HEK293 (cell line): ENCODE measurements at regions not wholly inside any gene's neighbourhood (a gene's known extent, or its start where the extent isn't known, plus 50 kb on each side); places are given as distances from the start of the nearest gene placed in this dataset.
"Not testable (repeated sequence)": the region's sequence is repeated elsewhere in the genome, so short reads cannot be mapped to it uniquely, and the experiment has no call there.

Source experiments
- CTCF ChIA-PET: fragments of 350-600 bp; formaldehyde crosslinking; extraction: SDS; loops from one replicate; lab custom pipeline; 2021; ENCODE audit warnings: antibody characterized with exemption; lab: Yijun Ruan, JAX
- POLR2A ChIA-PET: fragments of 300-600 bp; formaldehyde crosslinking; extraction: SDS; loops from one replicate; lab custom pipeline; 2020; ENCODE audit warnings: antibody characterized with exemption, inconsistent platforms; lab: Yijun Ruan, JAX
- H3K27ac ChIP-seq: fragments of 200-500 bp; sonication (Bioruptor generic); 2 replicates; pipeline ENCODE4 v1.5.1; 2014; ENCODE audit warnings: low read depth, low read length, control low read depth, inconsistent platforms; ENCODE audit errors: extremely low read depth
- H3K36me3 ChIP-seq, 2 experiments: fragments of 200-500 bp in 1 of 2; sonication (Bioruptor generic) in 1 of 2; 1 replicate in 1 of 2; 2 replicates in 1 of 2; pipeline ENCODE4 v1.5.1; 2014 to 2017; ENCODE audit warnings: inconsistent platforms in 2 of 2, low read length in 2 of 2; ENCODE audit not compliant: control insufficient read depth in 2 of 2, insufficient read depth in 1 of 2
- H3K4me1 ChIP-seq: fragments of 200-500 bp; sonication (Bioruptor generic); 2 replicates; pipeline ENCODE4 v1.5.1; 2014; ENCODE audit warnings: mild to moderate bottlenecking, low read length, inconsistent platforms; ENCODE audit not compliant: control insufficient read depth, insufficient read depth
- H3K4me3 ChIP-seq: 2 replicates; pipeline ENCODE4 v1.5.1; 2011; ENCODE audit warnings: low read depth, mild to moderate bottlenecking, control low read depth, low read length, moderate library complexity
- H3K9me3 ChIP-seq: fragments of 200-500 bp; sonication (Bioruptor generic); 2 replicates; pipeline ENCODE4 v1.5.1; 2014; ENCODE audit warnings: low read depth, low read length, inconsistent platforms; ENCODE audit not compliant: control insufficient read depth, insufficient read depth
- KLF7 ChIP-seq: fragments of 450-650 bp; formaldehyde crosslinking; IDR thresholded peaks from 2 replicates; pipeline ENCODE4 v1.5.1; 2016; ENCODE audit warnings: missing biosample characterization, missing genetic modification characterization, borderline replicate concordance
- MYNN ChIP-seq: fragments of 450-650 bp; formaldehyde crosslinking; IDR thresholded peaks from 2 replicates; pipeline ENCODE4 v1.5.1; 2016; ENCODE audit warnings: missing biosample characterization, missing genetic modification characterization, borderline replicate concordance
- OSR2 ChIP-seq: fragments of 450-650 bp; formaldehyde crosslinking; IDR thresholded peaks from 2 replicates; pipeline ENCODE4 v1.5.1; 2016; ENCODE audit warnings: missing biosample characterization, missing genetic modification characterization
- PBX3 ChIP-seq: sonication (generic); formaldehyde crosslinking; IDR thresholded peaks from 2 replicates; pipeline ENCODE4 v1.8.1; 2022; ENCODE audit warnings: mild to moderate bottlenecking, moderate library complexity, missing genetic modification reagents
- SALL2 ChIP-seq: fragments of 450-650 bp; formaldehyde crosslinking; IDR thresholded peaks from 2 replicates; pipeline ENCODE4 v1.5.0; 2017; ENCODE audit warnings: missing biosample characterization, mild to moderate bottlenecking, missing genetic modification characterization, borderline replicate concordance
- TCF7L2 ChIP-seq: IDR thresholded peaks from 2 replicates; pipeline ENCODE4 v1.6.1; 2011; ENCODE audit warnings: low read depth, mild to moderate bottlenecking, inconsistent platforms, low read length, moderate library complexity, borderline replicate concordance
- ZNF121 ChIP-seq: fragments of 450-650 bp; formaldehyde crosslinking; IDR thresholded peaks from 2 replicates; pipeline ENCODE4 v1.5.1; 2016; ENCODE audit warnings: missing biosample characterization, missing genetic modification characterization
- ZNF157 ChIP-seq: fragments of 450-650 bp; formaldehyde crosslinking; IDR thresholded peaks from 2 replicates; pipeline ENCODE4 v1.5.1; 2016; ENCODE audit warnings: missing biosample characterization, missing genetic modification characterization
- ZNF19 ChIP-seq: fragments of 450-650 bp; formaldehyde crosslinking; IDR thresholded peaks from 2 replicates; pipeline ENCODE4; 2016; ENCODE audit warnings: missing biosample characterization, missing genetic modification characterization, low read depth
- ZNF223 ChIP-seq: fragments of 450-650 bp; formaldehyde crosslinking; IDR thresholded peaks from 2 replicates; pipeline ENCODE4 v1.5.1; 2016; ENCODE audit warnings: missing biosample characterization, missing genetic modification characterization
- ZNF239 ChIP-seq: fragments of 450-650 bp; formaldehyde crosslinking; IDR thresholded peaks from 2 replicates; pipeline ENCODE4 v1.5.1; 2016; ENCODE audit warnings: missing biosample characterization, missing genetic modification characterization
- ZNF26 ChIP-seq: fragments of 450-650 bp; formaldehyde crosslinking; IDR thresholded peaks from 2 replicates; pipeline ENCODE4 v1.5.1; 2016; ENCODE audit warnings: missing biosample characterization, missing genetic modification characterization
- ZNF362 ChIP-seq: fragments of 450-650 bp; formaldehyde crosslinking; IDR thresholded peaks from 2 replicates; pipeline ENCODE4 v1.5.1; 2016; ENCODE audit warnings: missing biosample characterization, missing genetic modification characterization
- ZNF561 ChIP-seq: fragments of 450-650 bp; IDR thresholded peaks from 2 replicates; pipeline ENCODE4 v1.5.1; 2018; ENCODE audit warnings: missing biosample characterization, missing genetic modification characterization, borderline replicate concordance
- ZNF600 ChIP-seq: fragments of 450-650 bp; formaldehyde crosslinking; IDR thresholded peaks from 2 replicates; pipeline ENCODE4 v1.5.1; 2016; ENCODE audit warnings: missing biosample characterization, missing genetic modification characterization
- ZNF645 ChIP-seq: fragments of 450-650 bp; formaldehyde crosslinking; IDR thresholded peaks from 2 replicates; pipeline ENCODE4; 2016; ENCODE audit warnings: missing biosample characterization, missing genetic modification characterization
- ZNF654 ChIP-seq: fragments of 450-650 bp; formaldehyde crosslinking; IDR thresholded peaks from 2 replicates; pipeline ENCODE4 v1.5.1; 2016; ENCODE audit warnings: low read depth, missing biosample characterization, missing genetic modification characterization
- ZNF701 ChIP-seq: fragments of 450-650 bp; formaldehyde crosslinking; IDR thresholded peaks from 2 replicates; pipeline ENCODE4 v1.5.1; 2016; ENCODE audit warnings: missing biosample characterization, missing genetic modification characterization
- TF ChIP-seq, protein P1 (sequence below): fragments of 450-650 bp; formaldehyde crosslinking; IDR thresholded peaks from 2 replicates; pipeline ENCODE4 v1.5.1; 2016; ENCODE audit warnings: missing biosample characterization, missing genetic modification characterization
- TF ChIP-seq, protein P2 (sequence below): fragments of 450-650 bp; IDR thresholded peaks from 2 replicates; pipeline ENCODE4 v1.5.1; 2018; ENCODE audit warnings: missing biosample characterization, mild to moderate bottlenecking, missing genetic modification characterization

- no peak for TF ChIP-seq ZNF362 (tag by site-specific recombination)
- TF ChIP-seq ZNF26 (tag by site-specific recombination) = no peak
- TF ChIP-seq, protein P1, sequence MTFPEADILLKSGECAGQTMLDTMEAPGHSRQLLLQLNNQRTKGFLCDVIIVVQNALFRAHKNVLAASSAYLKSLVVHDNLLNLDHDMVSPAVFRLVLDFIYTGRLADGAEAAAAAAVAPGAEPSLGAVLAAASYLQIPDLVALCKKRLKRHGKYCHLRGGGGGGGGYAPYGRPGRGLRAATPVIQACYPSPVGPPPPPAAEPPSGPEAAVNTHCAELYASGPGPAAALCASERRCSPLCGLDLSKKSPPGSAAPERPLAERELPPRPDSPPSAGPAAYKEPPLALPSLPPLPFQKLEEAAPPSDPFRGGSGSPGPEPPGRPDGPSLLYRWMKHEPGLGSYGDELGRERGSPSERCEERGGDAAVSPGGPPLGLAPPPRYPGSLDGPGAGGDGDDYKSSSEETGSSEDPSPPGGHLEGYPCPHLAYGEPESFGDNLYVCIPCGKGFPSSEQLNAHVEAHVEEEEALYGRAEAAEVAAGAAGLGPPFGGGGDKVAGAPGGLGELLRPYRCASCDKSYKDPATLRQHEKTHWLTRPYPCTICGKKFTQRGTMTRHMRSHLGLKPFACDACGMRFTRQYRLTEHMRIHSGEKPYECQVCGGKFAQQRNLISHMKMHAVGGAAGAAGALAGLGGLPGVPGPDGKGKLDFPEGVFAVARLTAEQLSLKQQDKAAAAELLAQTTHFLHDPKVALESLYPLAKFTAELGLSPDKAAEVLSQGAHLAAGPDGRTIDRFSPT = no peak
- TF ChIP-seq ZNF701 = no peak
These were observed 1002.7 kb downstream of the STPG2 start (continued) for GRCh38 chr4:97140545-97140944.

DNA sequence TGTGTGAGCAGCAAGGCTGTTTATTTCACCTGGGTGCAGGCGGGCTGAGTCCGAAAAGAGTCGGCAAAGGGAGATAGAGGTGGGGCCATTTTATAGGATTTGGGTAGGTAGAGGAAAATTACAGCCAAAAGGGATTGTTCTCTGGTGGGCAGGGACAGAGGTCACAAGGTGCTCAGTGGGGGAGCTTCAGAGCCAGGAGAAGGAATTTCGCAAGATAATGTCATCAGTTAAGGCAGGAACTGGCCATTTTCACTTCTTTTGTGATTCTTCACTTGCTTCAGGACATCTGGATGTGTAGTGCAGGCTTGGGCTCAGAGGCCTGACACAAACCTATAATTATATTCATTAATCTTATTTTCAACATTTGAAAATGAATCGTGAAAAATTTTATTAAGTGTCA, 1001.9 kb downstream of the STPG2 start:
- H3K9me3 ChIP-seq, H3K4me1 ChIP-seq, POLR2A ChIA-PET, H3K36me3 ChIP-seq, H3K4me3 ChIP-seq, CTCF ChIA-PET, H3K27ac ChIP-seq: not testable (repeated sequence)

GRCh38 chr4:97142410-97142809, 1000.9 kb downstream of the STPG2 start:
- Histone ChIP-seq H3K4me1 (no peaks in the 10 kb centered on the region), H3K27ac (no peak overlapping the region), H3K9me3 (no peaks in the 10 kb centered on the region), H3K4me3 (no peak overlapping the region), H3K36me3 (no peaks in the 10 kb centered on the region)
- POLR2A ChIA-PET = no interaction called here
- CTCF ChIA-PET = no interaction called here
- TF ChIP-seq ZNF561 (tag by site-specific recombination) (no peak), ZNF157 (tag by site-specific recombination) (no peak), KLF7 (tag by site-specific recombination) (no peak)

DNA sequence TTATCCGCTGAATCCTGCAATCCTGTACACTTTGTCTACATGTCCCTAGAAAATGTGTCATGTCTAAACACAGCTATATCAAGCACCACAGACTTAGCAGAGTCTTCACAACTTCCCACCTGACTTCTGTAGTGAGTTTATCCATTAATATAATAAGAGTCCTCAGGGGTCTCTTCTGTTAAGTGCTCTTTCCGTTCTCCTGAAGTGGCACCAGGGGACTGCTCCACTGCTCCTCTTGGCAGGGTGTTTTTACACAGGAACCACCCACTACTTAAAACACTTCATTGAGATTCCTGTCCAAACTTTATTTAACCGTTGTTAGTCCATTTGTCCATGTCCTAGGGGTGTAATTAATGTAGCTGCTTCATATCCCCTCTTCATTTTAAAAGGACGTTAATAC, 1000.4 kb downstream of the STPG2 start:
- Histone ChIP-seq H3K4me3 (no peak overlapping the region), H3K9me3 (no peaks in the 10 kb centered on the region), H3K27ac (no peak overlapping the region), H3K36me3 (no peaks in the 10 kb centered on the region), H3K4me1 (no peaks in the 10 kb centered on the region)
- ChIA-PET POLR2A (no interaction called here), CTCF (no interaction called here)
- no peak for TF ChIP-seq OSR2 (tag by site-specific recombination)
- TF ChIP-seq ZNF239 (tag by site-specific recombination) = no peak
- no peak for TF ChIP-seq PBX3 (CRISPR knock-in tag)
- TF ChIP-seq ZNF223 = no peak
- no peak for TF ChIP-seq MYNN (tag by site-specific recombination)
- TF ChIP-seq TCF7L2 = no peak
- no peak for TF ChIP-seq ZNF19 (tag by site-specific recombination)
- TF ChIP-seq ZNF600 (tag by site-specific recombination) = no peak
- no peak for TF ChIP-seq ZNF654 (tag by site-specific recombination)
- TF ChIP-seq, protein P2, sequence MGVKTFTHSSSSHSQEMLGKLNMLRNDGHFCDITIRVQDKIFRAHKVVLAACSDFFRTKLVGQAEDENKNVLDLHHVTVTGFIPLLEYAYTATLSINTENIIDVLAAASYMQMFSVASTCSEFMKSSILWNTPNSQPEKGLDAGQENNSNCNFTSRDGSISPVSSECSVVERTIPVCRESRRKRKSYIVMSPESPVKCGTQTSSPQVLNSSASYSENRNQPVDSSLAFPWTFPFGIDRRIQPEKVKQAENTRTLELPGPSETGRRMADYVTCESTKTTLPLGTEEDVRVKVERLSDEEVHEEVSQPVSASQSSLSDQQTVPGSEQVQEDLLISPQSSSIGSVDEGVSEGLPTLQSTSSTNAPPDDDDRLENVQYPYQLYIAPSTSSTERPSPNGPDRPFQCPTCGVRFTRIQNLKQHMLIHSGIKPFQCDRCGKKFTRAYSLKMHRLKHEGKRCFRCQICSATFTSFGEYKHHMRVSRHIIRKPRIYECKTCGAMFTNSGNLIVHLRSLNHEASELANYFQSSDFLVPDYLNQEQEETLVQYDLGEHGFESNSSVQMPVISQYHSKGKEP = no peak
- TF ChIP-seq SALL2 (tag by site-specific recombination) = no peak
- no peak for TF ChIP-seq ZNF121 (tag by site-specific recombination)
- no peak for TF ChIP-seq ZNF645 (tag by site-specific recombination)
